GM21825 (cell line): ENCODE measurements at regions not wholly inside any gene's neighbourhood (a gene's known extent, or its start where the extent isn't known, plus 50 kb on each side); places are given as distances from the start of the nearest gene placed in this dataset.
"Not testable (repeated sequence)": the region's sequence is repeated elsewhere in the genome, so short reads cannot be mapped to it uniquely, and the experiment has no call there.

Experiments
- ATAC-seq: cut with Tn5 transposase; IDR thresholded peaks from one replicate; pipeline ENCODE4 v1.9.1; 2021; ENCODE audit warnings: mild to moderate bottlenecking, moderate library complexity; ENCODE audit not compliant: unreplicated experiment

GRCh38 chr6:54559136-54559535 lies 250.9 kb downstream of the TINAG start:
- ATAC-seq = no peak

- not testable (repeated sequence) for ATAC-seq
These were observed 255.9 kb downstream of the TINAG start for GRCh38 chr6:54564188-54564587.

GRCh38 chr6:54574671-54575070 lies 266.4 kb downstream of the TINAG start:
- ATAC-seq = no peak

- no peak for ATAC-seq
These were observed 268.3 kb upstream of the FAM83B start for GRCh38 chr6:54578261-54578660.

GRCh38 chr6:54579011-54579410 lies 267.6 kb upstream of the FAM83B start:
- no peak for ATAC-seq

- no peak for ATAC-seq
These were observed 260.3 kb upstream of the FAM83B start for GRCh38 chr6:54586251-54586650.

- no peak for ATAC-seq
These were observed 259.3 kb upstream of the FAM83B start for GRCh38 chr6:54587277-54587676.

- no peak for ATAC-seq
These were observed 258.4 kb upstream of the FAM83B start for GRCh38 chr6:54588176-54588575.

- no peak for ATAC-seq
These were observed 250.7 kb upstream of the FAM83B start for GRCh38 chr6:54595844-54596243.

GRCh38 chr6:54598787-54599313 lies 247.7 kb upstream of the FAM83B start:
- ATAC-seq = no peak

GRCh38 chr6:54601600-54602300 lies 244.8 kb upstream of the FAM83B start:
- no peak for ATAC-seq

- no peak for ATAC-seq
These were observed 244.0 kb upstream of the FAM83B start for GRCh38 chr6:54602591-54602990.

GRCh38 chr6:54609981-54610380 lies 236.6 kb upstream of the FAM83B start:
- no peak for ATAC-seq

GRCh38 chr6:54613596-54613995 lies 233.0 kb upstream of the FAM83B start:
- ATAC-seq = no peak

GRCh38 chr6:54614499-54615195 lies 231.9 kb upstream of the FAM83B start:
- ATAC-seq = no peak

- ATAC-seq = no peak
These were observed 228.8 kb upstream of the FAM83B start for GRCh38 chr6:54617730-54618129.

- ATAC-seq = no peak
These were observed 228.0 kb upstream of the FAM83B start for GRCh38 chr6:54618572-54618971.

GRCh38 chr6:54619102-54619501 lies 227.5 kb upstream of the FAM83B start:
- ATAC-seq = no peak

- no peak for ATAC-seq
These were observed 225.3 kb upstream of the FAM83B start for GRCh38 chr6:54621285-54621684.

- no peak for ATAC-seq
These were observed 222.4 kb upstream of the FAM83B start for GRCh38 chr6:54624216-54624615.

GRCh38 chr6:54624779-54625178 lies 221.8 kb upstream of the FAM83B start:
- ATAC-seq = no peak

GRCh38 chr6:54629131-54629530 lies 217.4 kb upstream of the FAM83B start:
- no peak for ATAC-seq
